Upper lobe of left lung (tissue), 4 donors: ENCODE measurements at regions not wholly inside any gene's neighbourhood (a gene's known extent, or its start where the extent isn't known, plus 50 kb on each side); places are given as distances from the start of the nearest gene placed in this dataset.

Experiments
- POLR2A ChIP-seq, 4 donors: fragments of 450-650 bp; IDR thresholded peaks; one replicate each; pipeline ENCODE4 v1.5.1; 2016 to 2017; ENCODE audit warnings: antibody characterized with exemption in 4 of 4, mild to moderate bottlenecking in 2 of 4
- POLR2AphosphoS5 ChIP-seq, 2 donors: sonication (generic); formaldehyde crosslinking; IDR thresholded peaks; one replicate each; pipeline ENCODE4 v1.5.1; 2017; ENCODE audit warnings: antibody characterized with exemption in 2 of 2
- TF ChIP-seq, protein P1 (sequence below), 6 experiments: fragments of 450-650 bp in 4 of 6; fragments of 200-600 bp in 2 of 6; sonication (generic) in 2 of 6; IDR thresholded peaks; one replicate each; pipeline ENCODE4 v1.5.1; 2016 to 2019; ENCODE audit warnings: antibody characterized with exemption in 6 of 6

DNA sequence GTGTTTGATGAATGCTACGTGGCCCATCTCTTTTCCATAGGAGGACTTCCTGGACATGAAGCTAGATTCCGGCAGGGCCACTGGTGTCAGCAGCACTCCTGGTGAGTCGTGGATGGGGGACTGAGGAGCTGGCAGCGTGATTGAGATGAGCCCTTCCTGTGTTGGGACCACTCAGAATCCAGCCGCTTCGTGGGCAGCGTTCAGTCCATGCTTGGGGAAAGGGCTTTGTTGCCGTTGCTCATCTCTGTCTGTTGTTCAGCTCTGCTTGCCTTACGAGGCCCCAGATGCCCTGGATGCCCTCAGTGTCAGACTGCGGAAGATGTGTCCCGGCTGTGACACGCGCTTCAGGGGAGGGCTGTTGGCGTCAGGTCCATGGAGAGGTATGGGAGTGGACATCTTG, 127.1 kb upstream of the RTL1 start:
- TF ChIP-seq, protein P1, sequence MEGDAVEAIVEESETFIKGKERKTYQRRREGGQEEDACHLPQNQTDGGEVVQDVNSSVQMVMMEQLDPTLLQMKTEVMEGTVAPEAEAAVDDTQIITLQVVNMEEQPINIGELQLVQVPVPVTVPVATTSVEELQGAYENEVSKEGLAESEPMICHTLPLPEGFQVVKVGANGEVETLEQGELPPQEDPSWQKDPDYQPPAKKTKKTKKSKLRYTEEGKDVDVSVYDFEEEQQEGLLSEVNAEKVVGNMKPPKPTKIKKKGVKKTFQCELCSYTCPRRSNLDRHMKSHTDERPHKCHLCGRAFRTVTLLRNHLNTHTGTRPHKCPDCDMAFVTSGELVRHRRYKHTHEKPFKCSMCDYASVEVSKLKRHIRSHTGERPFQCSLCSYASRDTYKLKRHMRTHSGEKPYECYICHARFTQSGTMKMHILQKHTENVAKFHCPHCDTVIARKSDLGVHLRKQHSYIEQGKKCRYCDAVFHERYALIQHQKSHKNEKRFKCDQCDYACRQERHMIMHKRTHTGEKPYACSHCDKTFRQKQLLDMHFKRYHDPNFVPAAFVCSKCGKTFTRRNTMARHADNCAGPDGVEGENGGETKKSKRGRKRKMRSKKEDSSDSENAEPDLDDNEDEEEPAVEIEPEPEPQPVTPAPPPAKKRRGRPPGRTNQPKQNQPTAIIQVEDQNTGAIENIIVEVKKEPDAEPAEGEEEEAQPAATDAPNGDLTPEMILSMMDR (IDR thresholded peaks at IDR 0.05), result no peak
- TF ChIP-seq POLR2AphosphoS5 (IDR thresholded peaks at IDR 0.05) (no peak), POLR2A (IDR thresholded peaks at IDR 0.05) (no peak)
